K562 (cell line): ENCODE measurements at regions not wholly inside any gene's neighbourhood (a gene's known extent, or its start where the extent isn't known, plus 50 kb on each side); places are given as distances from the start of the nearest gene placed in this dataset.

Source experiments
- ATAC-seq: fragments of 200-7000 bp; cut with Tn5 transposase; 3 replicates; pipeline ENCODE4 v1.9.1; 2020; ENCODE audit warnings: moderate library complexity
- BruUV-seq: library from RNA; stranded (reverse); fragments of 400-500 nt; replicated peaks from 2 replicates; lab custom pipeline; 2021; lab: Mats Ljungman, UMichigan
- CTCF ChIA-PET: fragments of 300-600 bp; formaldehyde crosslinking; extraction: SDS; loops from one replicate; lab custom pipeline; 2021; ENCODE audit warnings: low intra/inter-chr PET ratio; lab: Yijun Ruan, JAX
- POLR2A ChIA-PET: fragments of 300-600, 350-650 bp; sonication (Branson Sonifier 250); formaldehyde crosslinking; extraction: SDS; loops from one replicate; lab custom pipeline; 2021; ENCODE audit warnings: antibody characterized with exemption, inconsistent platforms; lab: Yijun Ruan, JAX
- DNase-seq, 4 experiments: peaks; one replicate each; pipeline versions ENCODE4 v3.0.0 to v3.0.0-alpha.2; 2011 to 2018; ENCODE audit warnings: low spot score in 3 of 4, mixed read lengths in 3 of 4; ENCODE audit errors: extremely low read depth in 1 of 4
- FAIRE-seq: peaks from 2 replicates; lab custom pipeline; 2011; peaks lifted over from hg19 to GRCh38; lab: Jason Lieb, UNC
- H2AFZ ChIP-seq: 2 replicates; pipeline ENCODE4 v1.6.0; 2011; ENCODE audit warnings: low read depth, low read length, control low read depth, inconsistent platforms
- H3K27ac ChIP-seq: fragments of 200-600 bp; 3 replicates; pipeline ENCODE4 v1.8.0; 2011; ENCODE audit warnings: low read depth, mild to moderate bottlenecking, control low read depth, inconsistent platforms, low read length, moderate library complexity, mixed read lengths; ENCODE audit errors: extremely low read depth
- H3K27me3 ChIP-seq, 2 experiments: fragments of 300-600 bp in 1 of 2; 2 replicates in 1 of 2; 3 replicates in 1 of 2; pipeline versions ENCODE4 v1.6.0 to v1.8.0; 2011; ENCODE audit warnings: inconsistent platforms in 2 of 2, low read length in 2 of 2, mild to moderate bottlenecking in 1 of 2, mixed read lengths in 1 of 2, moderate library complexity in 1 of 2; ENCODE audit not compliant: control insufficient read depth in 2 of 2, insufficient read depth in 2 of 2
- H3K36me3 ChIP-seq: fragments of 300-600 bp; 3 replicates; pipeline ENCODE4 v1.8.0; 2011; ENCODE audit warnings: mild to moderate bottlenecking, low read length, inconsistent platforms; ENCODE audit not compliant: control insufficient read depth, insufficient read depth
- H3K4me1 ChIP-seq, 2 experiments: fragments of 200-600 bp in 1 of 2; replicated peaks in 1 of 2; 2 replicates in 1 of 2; 3 replicates in 1 of 2; pipeline versions ENCODE4 v1.5.1 to v1.8.0; 2011; ENCODE audit warnings: inconsistent platforms in 2 of 2, low read length in 2 of 2, mild to moderate bottlenecking in 1 of 2, mixed read lengths in 1 of 2, moderate library complexity in 1 of 2; ENCODE audit not compliant: control insufficient read depth in 2 of 2, insufficient read depth in 2 of 2
- H3K4me2 ChIP-seq: 2 replicates; pipeline ENCODE4 v1.6.1; 2011; ENCODE audit warnings: low read length, control low read depth, inconsistent platforms, mixed read lengths; ENCODE audit not compliant: insufficient read depth
- H3K4me3 ChIP-seq: fragments of 200-600 bp; sonication (generic), shearing (Covaris generic); 2 replicates; pipeline ENCODE4 v1.5.1; 2016; ENCODE audit warnings: control low read depth, inconsistent platforms
- H3K79me2 ChIP-seq: fragments of 200-600 bp; 3 replicates; pipeline ENCODE4 v1.8.0; 2011; ENCODE audit warnings: low read length, inconsistent platforms; ENCODE audit not compliant: control insufficient read depth, insufficient read depth
- H3K9ac ChIP-seq, 2 experiments: 2 replicates each; pipeline versions ENCODE4 v1.6.0 to v1.6.1; 2011; ENCODE audit warnings: low read depth in 2 of 2, low read length in 2 of 2, control low read depth in 1 of 2, inconsistent platforms in 1 of 2, mild to moderate bottlenecking in 1 of 2, mixed read lengths in 1 of 2; ENCODE audit not compliant: insufficient read depth in 1 of 2
- H3K9me1 ChIP-seq: one replicate; pipeline ENCODE4 v1.6.0; 2011; ENCODE audit warnings: inconsistent platforms, mild to moderate bottlenecking, low read length, moderate library complexity; ENCODE audit not compliant: control insufficient read depth, insufficient read depth
- H3K9me3 ChIP-seq: replicated peaks from 2 replicates; pipeline ENCODE4 v1.5.1; 2011; ENCODE audit warnings: low read depth, low read length, inconsistent platforms; ENCODE audit not compliant: control insufficient read depth, insufficient read depth
- H4K20me1 ChIP-seq: replicated peaks from 2 replicates; pipeline ENCODE4 v1.6.1; 2011; ENCODE audit warnings: low read length, inconsistent platforms, mixed read lengths; ENCODE audit not compliant: control insufficient read depth, insufficient read depth
- GABPB2 ChIP-seq: fragments of 250-450 bp; sonication (Bioruptor Pico); conservative IDR thresholded peaks from 2 replicates; pipeline ENCODE4 v1.5.1; 2021; ENCODE audit warnings: mild to moderate bottlenecking
- HOXB6 ChIP-seq: fragments of 250-450 bp; sonication (Bioruptor Pico); IDR thresholded peaks from 2 replicates; pipeline ENCODE4 v1.5.1; 2022; ENCODE audit warnings: mild to moderate bottlenecking, borderline replicate concordance
- NFIX ChIP-seq: fragments of 250-450 bp; sonication (Bioruptor Pico); IDR thresholded peaks from 2 replicates; pipeline ENCODE4 v1.4.0; 2020; ENCODE audit warnings: low read depth, mild to moderate bottlenecking, moderate library complexity
- XRCC4 ChIP-seq: IDR thresholded peaks from one replicate; pipeline ENCODE4 v1.6.1; 2011; ENCODE audit not compliant: insufficient read depth, insufficient read length; ENCODE audit errors: extremely low read depth
- ZBTB1 ChIP-seq: sonication (generic); formaldehyde crosslinking; IDR thresholded peaks from 2 replicates; pipeline ENCODE4 v1.8.1; 2023; ENCODE audit warnings: missing genetic modification reagents, low read depth, mild to moderate bottlenecking, borderline replicate concordance
- ZNF212 ChIP-seq: fragments of 450-650 bp; formaldehyde crosslinking; IDR thresholded peaks from 2 replicates; pipeline ENCODE4 v1.4.0; 2020; ENCODE audit warnings: mild to moderate bottlenecking
- ZNF77 ChIP-seq: fragments of 250-450 bp; sonication (Bioruptor Pico); IDR thresholded peaks from 2 replicates; pipeline ENCODE4 v1.5.0; 2020
- WGBS: fragments of 100-300 bp; shearing (Covaris generic); methylation state at CpG from one replicate; pipeline ENCODE4 v1.1.6; 2016; ENCODE audit warnings: low coverage, mixed read lengths; ENCODE audit not compliant: insufficient coverage; ENCODE audit errors: missing lambda C conversion rate; 5-methylcytosine and 5-hydroxymethylcytosine counted together
- in situ Hi-C: fragments of 300-500 bp; cut with MboI; formaldehyde crosslinking; loops from 4 replicates; pipeline ENCODE4 v1.15.0; 2018; ENCODE audit warnings: inconsistent platforms, mixed read lengths
- intact Hi-C: fragments of 100-400 bp; cut with micrococcal nuclease; formaldehyde crosslinking; loops from 2 replicates; pipeline ENCODE4 v1.14.2; 2022
- TF ChIP-seq, protein P1 (sequence below): fragments of 250-450 bp; sonication (Bioruptor Pico); IDR thresholded peaks from 2 replicates; pipeline ENCODE4 v1.5.0; 2021; ENCODE audit warnings: mild to moderate bottlenecking, moderate library complexity
- TF ChIP-seq, protein P2 (sequence below), 2 experiments: fragments of 450-650 bp; IDR thresholded peaks; 2 replicates each; pipeline ENCODE4 v1.6.1; 2018; ENCODE audit warnings: mild to moderate bottlenecking in 2 of 2, low read depth in 1 of 2; ENCODE audit not compliant: partially characterized antibody in 2 of 2
- TF ChIP-seq, protein P3 (sequence below): fragments of 450-650 bp; conservative IDR thresholded peaks from 2 replicates; pipeline ENCODE4 v1.6.1; 2016; ENCODE audit warnings: missing genetic modification characterization, low read depth, mild to moderate bottlenecking, missing compliant biosample characterization, moderate library complexity

DNA sequence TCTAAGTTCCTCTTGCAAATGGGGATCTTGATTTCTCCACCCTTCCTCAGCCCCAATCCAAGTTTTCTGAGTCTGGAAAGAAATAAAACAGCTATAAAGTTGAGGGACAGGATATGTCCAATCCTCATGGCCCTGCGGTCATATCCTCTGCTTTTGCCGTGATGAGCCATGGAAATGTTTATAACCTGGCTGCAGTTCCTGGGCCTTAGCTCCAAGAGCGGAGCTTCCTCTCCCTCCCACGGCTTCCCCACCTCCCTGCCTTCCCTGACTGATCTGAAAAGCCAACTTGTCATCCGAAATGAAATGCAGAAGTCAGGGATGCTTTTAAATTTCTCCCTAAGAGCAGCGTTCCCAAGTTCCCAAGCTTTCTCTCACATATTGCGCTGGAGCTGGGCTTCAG is 221.5 kb upstream of the SFRP2 start (continued):
- TF ChIP-seq, protein P1, sequence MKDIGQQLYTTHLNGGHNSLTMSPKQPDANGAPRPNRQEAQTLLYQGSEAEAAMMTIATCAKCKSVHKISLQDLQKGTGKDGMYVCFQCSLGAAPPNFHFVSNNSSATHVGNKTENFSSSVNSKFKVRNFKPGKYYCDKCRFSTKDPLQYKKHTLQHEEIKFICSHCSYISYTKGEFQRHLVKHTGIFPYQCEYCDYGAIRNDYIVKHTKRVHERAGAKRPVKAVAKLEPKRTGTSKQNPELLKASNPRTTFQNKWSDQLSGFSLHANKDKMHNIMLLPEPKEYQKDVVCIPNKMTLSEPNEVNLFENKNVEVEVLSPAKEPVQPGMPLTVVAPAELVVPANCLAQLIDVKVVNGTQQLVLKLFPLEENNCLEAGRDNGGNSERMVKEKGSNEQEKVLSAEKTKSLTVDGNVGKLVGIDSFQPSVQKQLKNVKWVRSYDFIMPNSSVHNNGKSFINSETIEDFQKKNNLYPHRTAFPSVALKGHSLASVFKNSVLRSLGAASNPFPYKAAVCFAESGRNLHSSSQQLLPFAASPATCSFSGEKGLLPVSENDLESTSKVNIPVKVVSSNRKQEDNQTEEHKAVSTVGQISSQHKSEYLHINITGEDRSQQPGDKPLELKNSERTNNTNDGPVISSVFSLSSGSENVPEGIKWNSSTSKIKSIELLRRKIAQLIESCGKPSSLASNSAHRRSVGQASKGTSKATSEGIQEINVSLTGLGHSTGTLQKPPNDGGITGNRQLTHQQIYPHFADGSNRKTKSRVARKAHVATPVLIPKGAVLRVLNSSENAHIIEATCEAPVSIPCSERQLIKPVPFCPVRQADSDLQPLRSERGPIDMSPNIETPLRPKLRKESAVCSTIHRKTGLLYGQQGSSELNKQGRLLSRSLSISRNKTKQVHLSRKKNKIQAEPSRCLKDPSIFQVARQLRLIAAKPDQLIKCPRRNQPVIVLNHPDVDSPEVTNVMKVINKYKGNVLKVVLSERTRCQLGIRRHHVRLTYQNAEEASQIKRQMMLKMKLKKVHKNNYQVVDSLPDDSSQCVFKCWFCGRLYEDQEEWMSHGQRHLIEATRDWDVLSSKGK (CRISPR knock-in tag): no peak
- no peak for TF ChIP-seq XRCC4
- no peak for TF ChIP-seq ZNF212
- TF ChIP-seq, all 486 proteins: peak for 0

DNA sequence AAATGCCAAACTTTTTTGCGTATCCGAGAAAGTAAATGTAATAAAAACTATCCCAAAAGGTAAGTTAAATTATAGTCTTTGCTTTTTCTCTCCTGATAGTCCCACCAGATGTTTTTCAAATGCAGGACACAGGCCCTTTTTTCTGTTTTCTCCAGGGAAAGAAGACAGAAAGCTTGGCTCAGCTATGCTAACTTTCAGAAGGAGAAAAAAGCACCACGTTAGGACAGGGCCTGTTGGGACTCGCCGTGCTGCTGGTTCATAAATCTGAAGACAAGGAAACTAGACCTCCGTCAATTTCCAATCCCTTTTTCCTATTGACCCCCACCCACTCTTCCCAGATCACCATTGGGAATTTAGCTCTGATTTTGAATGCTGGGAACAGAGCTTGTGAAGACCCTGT is 220.9 kb upstream of the SFRP2 start:
- WGBS: 1% methylated on average over 6 of the region's 6 CpGs
- H3K4me3 ChIP-seq: no peak overlapping the region
- TF ChIP-seq, protein P2, sequence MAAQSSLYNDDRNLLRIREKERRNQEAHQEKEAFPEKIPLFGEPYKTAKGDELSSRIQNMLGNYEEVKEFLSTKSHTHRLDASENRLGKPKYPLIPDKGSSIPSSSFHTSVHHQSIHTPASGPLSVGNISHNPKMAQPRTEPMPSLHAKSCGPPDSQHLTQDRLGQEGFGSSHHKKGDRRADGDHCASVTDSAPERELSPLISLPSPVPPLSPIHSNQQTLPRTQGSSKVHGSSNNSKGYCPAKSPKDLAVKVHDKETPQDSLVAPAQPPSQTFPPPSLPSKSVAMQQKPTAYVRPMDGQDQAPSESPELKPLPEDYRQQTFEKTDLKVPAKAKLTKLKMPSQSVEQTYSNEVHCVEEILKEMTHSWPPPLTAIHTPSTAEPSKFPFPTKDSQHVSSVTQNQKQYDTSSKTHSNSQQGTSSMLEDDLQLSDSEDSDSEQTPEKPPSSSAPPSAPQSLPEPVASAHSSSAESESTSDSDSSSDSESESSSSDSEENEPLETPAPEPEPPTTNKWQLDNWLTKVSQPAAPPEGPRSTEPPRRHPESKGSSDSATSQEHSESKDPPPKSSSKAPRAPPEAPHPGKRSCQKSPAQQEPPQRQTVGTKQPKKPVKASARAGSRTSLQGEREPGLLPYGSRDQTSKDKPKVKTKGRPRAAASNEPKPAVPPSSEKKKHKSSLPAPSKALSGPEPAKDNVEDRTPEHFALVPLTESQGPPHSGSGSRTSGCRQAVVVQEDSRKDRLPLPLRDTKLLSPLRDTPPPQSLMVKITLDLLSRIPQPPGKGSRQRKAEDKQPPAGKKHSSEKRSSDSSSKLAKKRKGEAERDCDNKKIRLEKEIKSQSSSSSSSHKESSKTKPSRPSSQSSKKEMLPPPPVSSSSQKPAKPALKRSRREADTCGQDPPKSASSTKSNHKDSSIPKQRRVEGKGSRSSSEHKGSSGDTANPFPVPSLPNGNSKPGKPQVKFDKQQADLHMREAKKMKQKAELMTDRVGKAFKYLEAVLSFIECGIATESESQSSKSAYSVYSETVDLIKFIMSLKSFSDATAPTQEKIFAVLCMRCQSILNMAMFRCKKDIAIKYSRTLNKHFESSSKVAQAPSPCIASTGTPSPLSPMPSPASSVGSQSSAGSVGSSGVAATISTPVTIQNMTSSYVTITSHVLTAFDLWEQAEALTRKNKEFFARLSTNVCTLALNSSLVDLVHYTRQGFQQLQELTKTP (IDR thresholded peaks at IDR 0.05; ENCODE audit: low read depth in 1 of 2, partially characterized antibody in 2 of 2): no peak
- no peak for TF ChIP-seq ZBTB1 (CRISPR knock-in tag)
- no peak for TF ChIP-seq GABPB2 (CRISPR knock-in tag)
- no peak for TF ChIP-seq NFIX (CRISPR knock-in tag)
- no peak for TF ChIP-seq ZNF77 (CRISPR knock-in tag)
- TF ChIP-seq, protein P3, sequence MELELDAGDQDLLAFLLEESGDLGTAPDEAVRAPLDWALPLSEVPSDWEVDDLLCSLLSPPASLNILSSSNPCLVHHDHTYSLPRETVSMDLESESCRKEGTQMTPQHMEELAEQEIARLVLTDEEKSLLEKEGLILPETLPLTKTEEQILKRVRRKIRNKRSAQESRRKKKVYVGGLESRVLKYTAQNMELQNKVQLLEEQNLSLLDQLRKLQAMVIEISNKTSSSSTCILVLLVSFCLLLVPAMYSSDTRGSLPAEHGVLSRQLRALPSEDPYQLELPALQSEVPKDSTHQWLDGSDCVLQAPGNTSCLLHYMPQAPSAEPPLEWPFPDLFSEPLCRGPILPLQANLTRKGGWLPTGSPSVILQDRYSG (tag): no peak
- no peak for TF ChIP-seq HOXB6 (CRISPR knock-in tag)
- TF ChIP-seq, all 486 proteins: peak for 0
- DNase-seq (no peak), FAIRE-seq (no peak), ATAC-seq (no peak)
- Histone ChIP-seq H3K4me1 (no peaks in the 10 kb centered on the region), H3K27me3 (0 out of 5 replicates have a peak, but pooled peaks cover 0 to 5% of the 10 kb centered on the region in 2 experiments), H3K4me2 (no peak overlapping the region), H3K9ac (no peak overlapping the region), H3K27ac (no peak overlapping the region), H3K9me3 (no peaks in the 10 kb centered on the region), H3K36me3 (no peaks in the 10 kb centered on the region), H4K20me1 (no peaks in the 10 kb centered on the region), H3K9me1 (no peaks in the 10 kb centered on the region), H2AFZ (no peak overlapping the region), H3K79me2 (no peaks in the 10 kb centered on the region)
- in situ Hi-C loops: no loop called here
- POLR2A ChIA-PET: interaction anchor here (0.8 kb wide), 1 partner anchor 95 kb away, joined by 3 read pairs; no protein-coding TSS in a partner anchor
- intact Hi-C loops: no loop called here
- no TSS peak for BruUV-seq
- CTCF ChIA-PET: no interaction called here
